ENCODE measurements at regions not wholly inside any gene's neighbourhood (a gene's known extent, or its start where the extent isn't known, plus 50 kb on each side); places are given as distances from the start of the nearest gene placed in this dataset.

DNA sequence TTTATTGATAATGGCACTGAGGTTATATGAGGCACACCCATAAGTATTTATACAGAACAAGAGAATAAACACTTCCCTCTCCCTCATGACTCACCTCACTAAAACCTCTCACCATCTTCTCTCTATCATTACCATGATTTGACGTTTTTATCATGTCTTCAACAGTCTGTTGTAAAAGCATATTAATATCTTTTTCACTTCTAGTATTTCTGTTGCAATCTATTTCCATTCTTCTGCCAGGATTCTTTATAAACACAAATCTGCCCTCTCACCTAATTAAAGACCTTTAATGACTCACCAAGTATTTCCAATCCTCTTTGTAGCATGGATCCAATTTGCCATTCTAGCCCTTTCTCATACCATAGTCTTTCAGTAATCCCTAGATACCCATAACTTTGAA lies 527.7 kb downstream of the SLC16A7 start:
- H3K27ac ChIP-seq (ENCODE audit: extremely low read depth, low read depth, low read length): no peak overlapping the region
- ATAC-seq: no peak
- FAIRE-seq: no peak
- intact Hi-C loops (cut with micrococcal nuclease): no loop called here
- in situ Hi-C loops (cut with MboI): no loop called here
- POLR2A ChIA-PET: interaction anchor here (0.7 kb wide), 1 partner anchor 95 kb away, joined by 3 read pairs; no protein-coding TSS in a partner anchor
- H3K36me3 ChIP-seq (ENCODE audit: control insufficient read depth, insufficient read depth, low read length): no peaks in the 10 kb centered on the region
- no peaks in the 10 kb centered on the region for H3K79me2 ChIP-seq (ENCODE audit: control insufficient read depth, insufficient read depth, low read length)
- no peaks in the 10 kb centered on the region for H3K9me1 ChIP-seq (ENCODE audit: control insufficient read depth, insufficient read depth, low read length)
- CTCF ChIA-PET (ENCODE audit: low intra/inter-chr PET ratio): no interaction called here
- H3K4me1 ChIP-seq (replicated peaks in 1 of 2; ENCODE audit: control insufficient read depth in 2 of 2, insufficient read depth in 2 of 2, low read length in 2 of 2): no peaks in the 10 kb centered on the region
- no peak overlapping the region for H3K4me2 ChIP-seq (ENCODE audit: insufficient read depth, low read length)
- no peaks in the 10 kb centered on the region for H3K27me3 ChIP-seq (ENCODE audit: control insufficient read depth in 2 of 2, insufficient read depth in 2 of 2, low read length in 2 of 2)
- no peaks in the 10 kb centered on the region for H4K20me1 ChIP-seq (replicated peaks; ENCODE audit: control insufficient read depth, insufficient read depth, low read length)
- H3K9ac ChIP-seq (ENCODE audit: insufficient read depth in 1 of 2, low read depth in 2 of 2, low read length in 2 of 2): no peak overlapping the region
- BruUV-seq (replicated peaks): no TSS peak
- WGBS (ENCODE audit: insufficient coverage, low coverage, missing lambda C conversion rate): 0% methylated on average over 1 of the region's 1 CpG
- no peaks in the 10 kb centered on the region for H3K9me3 ChIP-seq (replicated peaks; ENCODE audit: control insufficient read depth, insufficient read depth, low read depth, low read length)
- peak overlapping the region; percentile 10 for H2AFZ ChIP-seq (ENCODE audit: low read depth, low read length)
- H3K4me3 ChIP-seq: no peak overlapping the region
- no peak for DNase-seq (ENCODE audit: extremely low read depth in 1 of 4, low spot score in 3 of 4)
- TF ChIP-seq CCNT2 (IDR thresholded peaks at IDR 0.05; ENCODE audit: borderline replicate concordance, extremely low read depth, insufficient read length, low read depth, low read length): no peak
- no peak for TF ChIP-seq FOS (IDR thresholded peaks at IDR 0.05; ENCODE audit: extremely low read depth, insufficient read length)
- TF ChIP-seq RFX7 (CRISPR knock-in tag; IDR thresholded peaks at IDR 0.05): no peak
- TF ChIP-seq FOSL1 (tag; conservative IDR thresholded peaks at IDR 0.05): peak; percentile 44
- no peak for TF ChIP-seq BRD9 (IDR thresholded peaks at IDR 0.05; ENCODE audit: low read depth, partially characterized antibody)
- no peak for TF ChIP-seq MAFK (IDR thresholded peaks at IDR 0.05; ENCODE audit: low read length)
- TF ChIP-seq ZNF445 (CRISPR knock-in tag; IDR thresholded peaks at IDR 0.05; ENCODE audit: low read depth): no peak
- TF ChIP-seq SUPT5H (IDR thresholded peaks at IDR 0.05): no peak
- no peak for TF ChIP-seq GATAD2A (IDR thresholded peaks at IDR 0.05)
- no peak for TF ChIP-seq SP2 (IDR thresholded peaks at IDR 0.05; ENCODE audit: extremely low read depth, low read depth, low read length, poor library complexity, severe bottlenecking)
- TF ChIP-seq, protein P1, sequence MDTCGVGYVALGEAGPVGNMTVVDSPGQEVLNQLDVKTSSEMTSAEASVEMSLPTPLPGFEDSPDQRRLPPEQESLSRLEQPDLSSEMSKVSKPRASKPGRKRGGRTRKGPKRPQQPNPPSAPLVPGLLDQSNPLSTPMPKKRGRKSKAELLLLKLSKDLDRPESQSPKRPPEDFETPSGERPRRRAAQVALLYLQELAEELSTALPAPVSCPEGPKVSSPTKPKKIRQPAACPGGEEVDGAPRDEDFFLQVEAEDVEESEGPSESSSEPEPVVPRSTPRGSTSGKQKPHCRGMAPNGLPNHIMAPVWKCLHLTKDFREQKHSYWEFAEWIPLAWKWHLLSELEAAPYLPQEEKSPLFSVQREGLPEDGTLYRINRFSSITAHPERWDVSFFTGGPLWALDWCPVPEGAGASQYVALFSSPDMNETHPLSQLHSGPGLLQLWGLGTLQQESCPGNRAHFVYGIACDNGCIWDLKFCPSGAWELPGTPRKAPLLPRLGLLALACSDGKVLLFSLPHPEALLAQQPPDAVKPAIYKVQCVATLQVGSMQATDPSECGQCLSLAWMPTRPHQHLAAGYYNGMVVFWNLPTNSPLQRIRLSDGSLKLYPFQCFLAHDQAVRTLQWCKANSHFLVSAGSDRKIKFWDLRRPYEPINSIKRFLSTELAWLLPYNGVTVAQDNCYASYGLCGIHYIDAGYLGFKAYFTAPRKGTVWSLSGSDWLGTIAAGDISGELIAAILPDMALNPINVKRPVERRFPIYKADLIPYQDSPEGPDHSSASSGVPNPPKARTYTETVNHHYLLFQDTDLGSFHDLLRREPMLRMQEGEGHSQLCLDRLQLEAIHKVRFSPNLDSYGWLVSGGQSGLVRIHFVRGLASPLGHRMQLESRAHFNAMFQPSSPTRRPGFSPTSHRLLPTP (IDR thresholded peaks at IDR 0.05; ENCODE audit: borderline replicate concordance, extremely low read depth, insufficient read length): no peak
- TF ChIP-seq ZNF668 (CRISPR knock-in tag; IDR thresholded peaks at IDR 0.05): no peak
- TF ChIP-seq JUND (IDR thresholded peaks at IDR 0.05; ENCODE audit: borderline replicate concordance, low read depth, low read length): 0 out of 2 replicates have a peak, but pooled peaks have one; percentile 11
- no peak for TF ChIP-seq JUND (tag; IDR thresholded peaks at IDR 0.05; ENCODE audit: borderline replicate concordance, low read depth, low read length)
- no peak for TF ChIP-seq FOXP1 (CRISPR knock-in tag; IDR thresholded peaks at IDR 0.05)
- TF ChIP-seq RUNX1 (IDR thresholded peaks at IDR 0.05; ENCODE audit: low read depth): no peak
- TF ChIP-seq C11orf30 (IDR thresholded peaks at IDR 0.05; ENCODE audit: low read depth): 0 out of 2 replicates have a peak, but pooled peaks have one; percentile 14
- TF ChIP-seq PRPF4 (IDR thresholded peaks at IDR 0.05; ENCODE audit: insufficient read depth, low read depth, low read length, poor library complexity, severe bottlenecking): no peak
- TF ChIP-seq ZNF551 (CRISPR knock-in tag; IDR thresholded peaks at IDR 0.05): no peak
- no peak for TF ChIP-seq ZNF785 (CRISPR knock-in tag; IDR thresholded peaks at IDR 0.05)
- no peak for TF ChIP-seq ZNF77 (CRISPR knock-in tag; IDR thresholded peaks at IDR 0.05)
- TF ChIP-seq, protein P2, sequence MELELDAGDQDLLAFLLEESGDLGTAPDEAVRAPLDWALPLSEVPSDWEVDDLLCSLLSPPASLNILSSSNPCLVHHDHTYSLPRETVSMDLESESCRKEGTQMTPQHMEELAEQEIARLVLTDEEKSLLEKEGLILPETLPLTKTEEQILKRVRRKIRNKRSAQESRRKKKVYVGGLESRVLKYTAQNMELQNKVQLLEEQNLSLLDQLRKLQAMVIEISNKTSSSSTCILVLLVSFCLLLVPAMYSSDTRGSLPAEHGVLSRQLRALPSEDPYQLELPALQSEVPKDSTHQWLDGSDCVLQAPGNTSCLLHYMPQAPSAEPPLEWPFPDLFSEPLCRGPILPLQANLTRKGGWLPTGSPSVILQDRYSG (tag; conservative IDR thresholded peaks at IDR 0.05; ENCODE audit: low read depth): no peak

Measured in K562 (cell line).